ENCODE measurements at regions not wholly inside any gene's neighbourhood (a gene's known extent, or its start where the extent isn't known, plus 50 kb on each side); places are given as distances from the start of the nearest gene placed in this dataset.

GRCh38 chr6:167208819-167209576, 51.2 kb upstream of the GPR31 start:
- no peaks in the 10 kb centered on the region for H3K9me3 ChIP-seq
- no peak overlapping the region for H3K27ac ChIP-seq
- no peaks in the 10 kb centered on the region for H3K27me3 ChIP-seq
- no peak for TF ChIP-seq CTCF (IDR thresholded peaks at IDR 0.05)
- H3K36me3 ChIP-seq: no peaks in the 10 kb centered on the region
- H3K4me1 ChIP-seq: no peaks in the 10 kb centered on the region
- no peak for DNase-seq (ENCODE audit: low spot score)
- no peak overlapping the region for H3K4me3 ChIP-seq

DNA sequence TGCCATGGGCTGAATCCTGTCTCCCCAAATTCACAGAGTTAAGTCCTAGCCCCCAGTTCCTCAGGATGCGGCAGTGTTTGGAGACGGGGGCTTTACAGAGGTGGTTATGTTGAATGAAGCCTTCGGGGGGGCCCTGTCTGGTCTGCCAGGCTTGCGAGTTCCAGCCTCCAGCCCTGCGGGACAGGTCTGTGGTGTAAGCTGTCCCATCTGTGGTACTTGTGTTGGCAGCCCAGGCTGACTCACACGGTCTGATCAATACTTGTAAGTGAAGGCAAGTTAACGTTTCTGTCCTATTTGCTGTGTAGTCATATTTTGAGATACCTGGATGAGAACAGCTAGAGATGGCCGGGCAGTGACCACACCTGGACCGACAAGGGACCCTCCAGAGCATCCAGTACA, 51.8 kb upstream of the GPR31 start:
- no peak for DNase-seq (ENCODE audit: low spot score)

GRCh38 chr6:167210375-167211294, 52.9 kb upstream of the GPR31 start:
- no peak overlapping the region for H3K4me3 ChIP-seq
- H3K27ac ChIP-seq: no peak overlapping the region
- H3K4me1 ChIP-seq: no peaks in the 10 kb centered on the region
- TF ChIP-seq CTCF (IDR thresholded peaks at IDR 0.05): no peak
- no peaks in the 10 kb centered on the region for H3K36me3 ChIP-seq
- no peak for DNase-seq (ENCODE audit: low spot score)
- H3K27me3 ChIP-seq: no peaks in the 10 kb centered on the region
- H3K9me3 ChIP-seq: no peaks in the 10 kb centered on the region

More for the DNA sequence above, 51.8 kb upstream of the GPR31 start:
- H3K36me3 ChIP-seq: no peaks in the 10 kb centered on the region
- no peaks in the 10 kb centered on the region for H3K27me3 ChIP-seq
- no peak for TF ChIP-seq CTCF (IDR thresholded peaks at IDR 0.05)
- no peaks in the 10 kb centered on the region for H3K9me3 ChIP-seq
- no peak overlapping the region for H3K4me3 ChIP-seq
- no peaks in the 10 kb centered on the region for H3K4me1 ChIP-seq
- no peak overlapping the region for H3K27ac ChIP-seq

DNA sequence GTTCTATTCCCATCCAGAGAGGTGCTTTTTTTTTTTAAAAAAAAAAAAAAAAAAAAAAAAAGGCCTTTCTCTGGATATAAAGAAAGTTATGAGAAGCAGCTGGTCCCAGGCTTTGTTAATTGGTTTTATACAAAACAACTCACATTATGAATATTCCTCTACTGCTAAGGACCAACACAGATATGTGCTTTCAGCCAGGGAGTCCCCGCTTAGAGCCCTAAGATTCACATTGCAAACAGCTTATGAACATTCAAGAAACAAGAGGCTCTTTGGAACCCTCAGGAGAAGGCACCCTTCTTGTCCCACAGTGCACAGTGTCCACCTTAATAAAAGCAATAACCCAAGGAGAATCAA, 53.5 kb upstream of the GPR31 start:
- TF ChIP-seq CTCF (IDR thresholded peaks at IDR 0.05): no peak
- Histone ChIP-seq H3K9me3 (no peaks in the 10 kb centered on the region), H3K36me3 (no peaks in the 10 kb centered on the region), H3K4me1 (no peaks in the 10 kb centered on the region), H3K27me3 (no peaks in the 10 kb centered on the region), H3K4me3 (no peak overlapping the region), H3K27ac (no peak overlapping the region)
- DNase-seq (ENCODE audit: low spot score): no peak

DNA sequence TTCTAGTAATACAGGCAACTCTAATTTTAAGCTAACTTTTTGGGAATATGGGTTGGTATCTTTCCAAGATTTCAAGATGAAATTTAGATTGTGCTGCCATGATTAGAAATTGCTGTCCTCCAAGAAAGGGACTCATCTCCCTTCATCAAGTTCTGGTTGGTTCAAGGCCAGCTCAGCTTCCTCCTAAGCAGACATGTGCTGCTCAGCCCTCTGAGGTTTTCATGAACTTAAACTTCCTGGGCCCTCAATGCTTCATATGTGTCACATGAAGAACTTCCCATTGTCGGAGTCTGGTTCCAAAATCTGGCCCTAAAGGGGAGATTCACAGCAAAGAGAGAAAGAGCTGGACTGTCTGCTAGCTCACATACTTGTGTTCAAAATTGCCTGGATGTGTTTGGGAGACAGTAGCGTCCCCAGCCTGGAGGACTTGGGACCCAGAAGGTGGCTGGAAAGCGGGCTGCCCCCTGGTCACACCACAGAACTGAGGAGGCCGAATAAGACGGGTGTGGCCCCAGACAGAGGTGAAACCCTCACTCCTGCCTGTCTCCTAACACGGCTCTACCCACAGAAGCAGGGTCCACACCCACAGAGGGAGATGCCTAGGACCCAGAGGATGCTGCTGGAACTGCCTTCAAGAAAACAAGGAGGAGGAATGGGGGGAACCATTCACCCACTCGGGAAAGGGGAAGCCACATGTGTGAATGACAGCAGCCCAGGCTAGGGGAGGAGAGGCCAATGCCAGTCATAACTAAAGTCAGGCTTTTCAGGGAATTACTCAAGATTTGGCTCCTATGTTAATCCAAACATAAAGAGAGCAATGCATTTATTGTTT, 54.3 kb upstream of the GPR31 start:
- Histone ChIP-seq H3K27me3 (no peaks in the 10 kb centered on the region), H3K36me3 (no peaks in the 10 kb centered on the region), H3K27ac (no peak overlapping the region), H3K4me1 (no peaks in the 10 kb centered on the region), H3K4me3 (no peak overlapping the region), H3K9me3 (no peaks in the 10 kb centered on the region)
- no peak for TF ChIP-seq CTCF (IDR thresholded peaks at IDR 0.05)
- DNase-seq (ENCODE audit: low spot score): no peak

All from right atrium auricular region (tissue), 2 donors.